ENCODE measurements at regions not wholly inside any gene's neighbourhood (a gene's known extent, or its start where the extent isn't known, plus 50 kb on each side); places are given as distances from the start of the nearest gene placed in this dataset.
A peak's percentile ranks its signal among the peaks of the same experiment; 100 is the strongest.
"Not testable (repeated sequence)": the region's sequence is repeated elsewhere in the genome, so short reads cannot be mapped to it uniquely, and the experiment has no call there.

DNA sequence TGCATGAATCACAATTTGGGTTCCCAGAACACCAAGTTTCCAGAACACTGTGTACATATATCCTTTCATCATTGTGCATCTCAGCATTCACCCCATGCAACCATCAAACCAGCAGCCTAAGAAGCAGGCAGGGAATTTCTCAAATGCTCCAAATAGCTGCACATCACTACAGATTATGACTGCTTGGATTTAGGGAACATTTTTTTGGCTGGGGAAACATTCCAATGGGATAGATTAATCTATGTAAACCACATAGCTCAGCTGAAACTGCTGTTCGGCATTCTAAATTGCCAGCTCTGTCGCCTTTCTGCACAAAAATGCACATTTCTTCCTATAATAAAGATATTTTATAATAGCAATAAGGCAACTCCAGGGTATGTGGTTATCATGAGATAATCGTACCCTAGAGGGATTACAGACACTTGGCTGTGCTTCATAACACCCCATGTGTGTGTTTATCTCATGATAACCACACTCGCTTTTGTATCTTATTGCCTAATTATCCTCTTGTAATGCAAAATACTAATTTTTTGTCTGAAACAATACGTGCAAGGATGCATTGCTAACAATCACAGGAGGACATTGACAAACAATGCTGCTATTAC lies 483.7 kb upstream of the DPH6 start:
- no peak for TF ChIP-seq CTCF (conservative IDR thresholded peaks at IDR 0.05; ENCODE audit: low read depth, low read length)
- H3K4me3 ChIP-seq (ENCODE audit: low read length), result no peak overlapping the region
- peak; percentile 72 for DNase-seq (ENCODE audit: low read depth)

DNA sequence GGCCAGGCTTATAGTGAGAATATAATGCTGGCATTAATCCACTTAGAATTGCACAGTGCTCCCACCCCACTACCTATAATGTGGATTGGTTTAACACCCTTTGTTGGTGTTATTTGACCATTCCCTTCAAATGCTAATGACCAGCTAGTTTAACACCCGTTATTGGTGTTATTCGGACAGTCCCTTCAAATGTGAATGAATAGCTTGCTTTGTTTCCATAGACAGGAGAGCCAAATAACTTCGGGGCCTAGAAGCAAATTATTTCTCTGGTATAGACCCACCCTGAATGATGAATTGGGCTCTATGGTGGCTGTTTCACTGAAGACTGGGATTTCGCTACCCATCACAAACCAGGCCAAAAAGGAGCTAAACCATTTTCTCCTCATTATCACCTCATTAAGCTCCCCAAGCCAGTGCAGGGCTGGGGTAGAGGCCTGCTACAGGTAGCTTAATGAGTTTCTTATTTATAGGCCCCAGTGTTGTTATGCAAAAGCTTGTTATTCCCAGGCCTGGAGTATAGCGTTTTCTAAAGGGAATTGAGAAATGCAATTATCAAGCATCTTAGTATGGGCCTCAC lies 494.1 kb upstream of the DPH6 start:
- DNase-seq (ENCODE audit: low read depth), result no peak
- no peak for TF ChIP-seq CTCF (conservative IDR thresholded peaks at IDR 0.05; ENCODE audit: low read depth, low read length)
- H3K4me3 ChIP-seq (ENCODE audit: low read length), result no peak overlapping the region

DNA sequence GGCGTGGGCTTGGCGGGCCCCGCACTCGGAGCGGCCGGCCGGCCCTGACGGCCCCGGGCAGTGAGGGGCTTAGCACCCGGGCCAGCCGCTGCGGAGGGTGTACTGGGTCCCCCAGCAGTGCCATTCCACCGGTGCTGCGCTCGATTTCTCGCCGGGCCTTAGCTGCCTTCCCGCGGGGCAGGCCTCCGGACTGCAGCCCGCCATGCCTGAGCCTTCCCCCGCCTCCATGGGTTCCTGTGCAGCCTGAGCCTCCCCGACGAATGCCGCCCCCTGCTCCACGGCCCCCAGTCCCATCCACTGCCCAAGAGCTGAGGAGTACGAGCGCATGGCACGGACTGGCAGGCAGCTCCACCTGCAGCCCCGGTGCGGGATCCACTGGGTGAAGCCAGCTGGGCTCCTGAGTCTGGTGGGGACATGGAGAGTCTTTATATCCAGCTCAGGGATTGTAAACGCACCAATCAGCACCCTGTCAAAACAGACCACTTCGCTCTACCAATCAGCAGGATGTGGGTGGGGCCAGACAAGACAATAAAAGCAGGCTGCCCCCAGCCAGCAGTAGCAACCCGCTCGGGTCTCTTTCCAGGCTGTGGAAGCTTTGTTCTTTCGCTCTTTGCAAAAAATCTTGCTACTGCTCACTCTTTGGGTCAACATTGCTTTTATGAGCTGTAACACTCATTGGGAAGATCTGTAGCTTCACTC lies 501.2 kb upstream of the DPH6 start:
- not testable (repeated sequence) for DNase-seq (ENCODE audit: low read depth); H3K4me3 ChIP-seq (ENCODE audit: low read length)

GRCh38 chr15:36050899-36051298 lies 504.9 kb upstream of the DPH6 start:
- TF ChIP-seq CTCF (conservative IDR thresholded peaks at IDR 0.05; ENCODE audit: low read depth, low read length), result no peak
- H3K4me3 ChIP-seq (ENCODE audit: low read length), result no peak overlapping the region
- DNase-seq (ENCODE audit: low read depth), result no peak

GRCh38 chr15:36052641-36053040 lies 506.7 kb upstream of the DPH6 start:
- not testable (repeated sequence) for H3K4me3 ChIP-seq (ENCODE audit: low read length); DNase-seq (ENCODE audit: low read depth)

GRCh38 chr15:36053746-36054145 lies 507.8 kb upstream of the DPH6 start:
- H3K4me3 ChIP-seq (ENCODE audit: low read length), result no peak overlapping the region
- TF ChIP-seq CTCF (conservative IDR thresholded peaks at IDR 0.05; ENCODE audit: low read depth, low read length), result no peak
- peak; percentile 65 for DNase-seq (ENCODE audit: low read depth)

GRCh38 chr15:36059596-36059995 lies 513.6 kb upstream of the DPH6 start:
- no peak for TF ChIP-seq CTCF (conservative IDR thresholded peaks at IDR 0.05; ENCODE audit: low read depth, low read length)
- no peak for DNase-seq (ENCODE audit: low read depth)
- H3K4me3 ChIP-seq (ENCODE audit: low read length), result no peak overlapping the region

GRCh38 chr15:36062357-36062756 lies 516.4 kb upstream of the DPH6 start:
- no peak for DNase-seq (ENCODE audit: low read depth)
- TF ChIP-seq CTCF (conservative IDR thresholded peaks at IDR 0.05; ENCODE audit: low read depth, low read length), result no peak

More at GRCh38 chr15:36062357-36062756, 516.4 kb upstream of the DPH6 start:
- H3K4me3 ChIP-seq (ENCODE audit: low read length), result no peak overlapping the region

Measured in retinal pigment epithelial cell (primary cell).